ENCODE measurements at regions not wholly inside any gene's neighbourhood (a gene's known extent, or its start where the extent isn't known, plus 50 kb on each side); places are given as distances from the start of the nearest gene placed in this dataset.
"Not testable (repeated sequence)": the region's sequence is repeated elsewhere in the genome, so short reads cannot be mapped to it uniquely, and the experiment has no call there.

- peaks cover 44% of the 10 kb centered on the region for H3K9me3 Mint-ChIP-seq
- not testable (repeated sequence) for H3K4me3 Mint-ChIP-seq; H3K27ac Mint-ChIP-seq; H3K27me3 Mint-ChIP-seq (ENCODE audit: low read depth); H3K4me1 Mint-ChIP-seq (ENCODE audit: low read depth); DNase-seq (ENCODE audit: low spot score); H3K36me3 Mint-ChIP-seq (ENCODE audit: low read depth)
These were observed 228.3 kb downstream of the BTBD3 start for GRCh38 chr20:12145951-12146350.

- DNase-seq (ENCODE audit: low spot score) = no peak
- no peaks in the 10 kb centered on the region for H3K4me1 Mint-ChIP-seq (ENCODE audit: low read depth)
- no peak overlapping the region for H3K4me3 Mint-ChIP-seq
- peaks cover 34% of the 10 kb centered on the region for H3K9me3 Mint-ChIP-seq
- no peaks in the 10 kb centered on the region for H3K27me3 Mint-ChIP-seq (ENCODE audit: low read depth)
- H3K27ac Mint-ChIP-seq = no peak overlapping the region
- no peaks in the 10 kb centered on the region for H3K36me3 Mint-ChIP-seq (ENCODE audit: low read depth)
These were observed 235.3 kb downstream of the BTBD3 start for GRCh38 chr20:12152996-12153395.

- no peak overlapping the region for H3K27ac Mint-ChIP-seq
- H3K36me3 Mint-ChIP-seq (ENCODE audit: low read depth) = no peaks in the 10 kb centered on the region
- H3K27me3 Mint-ChIP-seq (ENCODE audit: low read depth) = no peaks in the 10 kb centered on the region
- no peaks in the 10 kb centered on the region for H3K4me1 Mint-ChIP-seq (ENCODE audit: low read depth)
- no peak for DNase-seq (ENCODE audit: low spot score)
- H3K4me3 Mint-ChIP-seq = no peak overlapping the region
- peaks cover 32% of the 10 kb centered on the region for H3K9me3 Mint-ChIP-seq
These were observed 235.9 kb downstream of the BTBD3 start for GRCh38 chr20:12153628-12154027.

GRCh38 chr20:12156252-12156651 lies 238.6 kb downstream of the BTBD3 start:
- no peaks in the 10 kb centered on the region for H3K27me3 Mint-ChIP-seq (ENCODE audit: low read depth)
- no peak overlapping the region for H3K27ac Mint-ChIP-seq
- no peaks in the 10 kb centered on the region for H3K36me3 Mint-ChIP-seq (ENCODE audit: low read depth)
- no peak overlapping the region for H3K4me3 Mint-ChIP-seq
- no peak for DNase-seq (ENCODE audit: low spot score)
- H3K4me1 Mint-ChIP-seq (ENCODE audit: low read depth) = no peaks in the 10 kb centered on the region
- peaks cover 34% of the 10 kb centered on the region for H3K9me3 Mint-ChIP-seq

- Mint-ChIP-seq H3K4me1 (ENCODE audit: low read depth) (no peaks in the 10 kb centered on the region), H3K36me3 (ENCODE audit: low read depth) (no peaks in the 10 kb centered on the region), H3K27me3 (ENCODE audit: low read depth) (no peaks in the 10 kb centered on the region), H3K4me3 (no peak overlapping the region), H3K9me3 (peaks cover 32% of the 10 kb centered on the region), H3K27ac (no peak overlapping the region)
- DNase-seq (ENCODE audit: low spot score) = no peak
These were observed 241.6 kb downstream of the BTBD3 start for GRCh38 chr20:12159261-12159660.

- Mint-ChIP-seq H3K27me3 (ENCODE audit: low read depth) (no peaks in the 10 kb centered on the region), H3K4me3 (no peak overlapping the region), H3K27ac (no peak overlapping the region), H3K4me1 (ENCODE audit: low read depth) (no peaks in the 10 kb centered on the region), H3K36me3 (ENCODE audit: low read depth) (no peaks in the 10 kb centered on the region), H3K9me3 (peaks cover 24% of the 10 kb centered on the region)
- no peak for DNase-seq (ENCODE audit: low spot score)
These were observed 244.0 kb downstream of the BTBD3 start for GRCh38 chr20:12161734-12162133.

GRCh38 chr20:12166053-12166717 lies 248.5 kb downstream of the BTBD3 start:
- no peak overlapping the region for H3K4me3 Mint-ChIP-seq
- no peak for DNase-seq (ENCODE audit: low spot score)
- no peaks in the 10 kb centered on the region for H3K36me3 Mint-ChIP-seq (ENCODE audit: low read depth)
- no peaks in the 10 kb centered on the region for H3K27me3 Mint-ChIP-seq (ENCODE audit: low read depth)
- peaks cover 34% of the 10 kb centered on the region for H3K9me3 Mint-ChIP-seq
- no peak overlapping the region for H3K27ac Mint-ChIP-seq
- H3K4me1 Mint-ChIP-seq (ENCODE audit: low read depth) = no peaks in the 10 kb centered on the region

- Mint-ChIP-seq H3K9me3 (peaks cover 35% of the 10 kb centered on the region), H3K36me3 (ENCODE audit: low read depth) (no peaks in the 10 kb centered on the region), H3K4me1 (ENCODE audit: low read depth) (no peaks in the 10 kb centered on the region), H3K27ac (no peak overlapping the region), H3K27me3 (ENCODE audit: low read depth) (no peaks in the 10 kb centered on the region), H3K4me3 (no peak overlapping the region)
- DNase-seq (ENCODE audit: low spot score) = no peak
These were observed 252.7 kb downstream of the BTBD3 start for GRCh38 chr20:12170406-12170805.

GRCh38 chr20:12171923-12172524 lies 254.3 kb downstream of the BTBD3 start:
- no peak overlapping the region for H3K4me3 Mint-ChIP-seq
- H3K9me3 Mint-ChIP-seq = peaks cover 27% of the 10 kb centered on the region
- no peak overlapping the region for H3K27ac Mint-ChIP-seq
- H3K4me1 Mint-ChIP-seq (ENCODE audit: low read depth) = no peaks in the 10 kb centered on the region
- no peaks in the 10 kb centered on the region for H3K27me3 Mint-ChIP-seq (ENCODE audit: low read depth)
- no peak for DNase-seq (ENCODE audit: low spot score)
- H3K36me3 Mint-ChIP-seq (ENCODE audit: low read depth) = no peaks in the 10 kb centered on the region

GRCh38 chr20:12173347-12174012 lies 255.8 kb downstream of the BTBD3 start:
- H3K9me3 Mint-ChIP-seq = peaks cover 14% of the 10 kb centered on the region
- H3K27ac Mint-ChIP-seq = no peak overlapping the region
- no peaks in the 10 kb centered on the region for H3K4me1 Mint-ChIP-seq (ENCODE audit: low read depth)
- no peak for DNase-seq (ENCODE audit: low spot score)
- no peaks in the 10 kb centered on the region for H3K36me3 Mint-ChIP-seq (ENCODE audit: low read depth)
- no peaks in the 10 kb centered on the region for H3K27me3 Mint-ChIP-seq (ENCODE audit: low read depth)
- H3K4me3 Mint-ChIP-seq = no peak overlapping the region

GRCh38 chr20:12175538-12175937 lies 257.8 kb downstream of the BTBD3 start:
- H3K4me1 Mint-ChIP-seq (ENCODE audit: low read depth) = no peaks in the 10 kb centered on the region
- DNase-seq (ENCODE audit: low spot score) = no peak
- H3K4me3 Mint-ChIP-seq = no peak overlapping the region
- peaks cover 8% of the 10 kb centered on the region for H3K9me3 Mint-ChIP-seq
- no peaks in the 10 kb centered on the region for H3K36me3 Mint-ChIP-seq (ENCODE audit: low read depth)
- H3K27me3 Mint-ChIP-seq (ENCODE audit: low read depth) = no peaks in the 10 kb centered on the region
- no peak overlapping the region for H3K27ac Mint-ChIP-seq

- Mint-ChIP-seq H3K9me3 (peaks cover 3% of the 10 kb centered on the region), H3K4me3 (no peak overlapping the region), H3K27me3 (ENCODE audit: low read depth) (no peaks in the 10 kb centered on the region), H3K4me1 (ENCODE audit: low read depth) (no peaks in the 10 kb centered on the region), H3K27ac (no peak overlapping the region), H3K36me3 (ENCODE audit: low read depth) (no peaks in the 10 kb centered on the region)
- no peak for DNase-seq (ENCODE audit: low spot score)
These were observed 260.1 kb downstream of the BTBD3 start for GRCh38 chr20:12177657-12178293.

GRCh38 chr20:12179692-12180091 lies 262.0 kb downstream of the BTBD3 start:
- H3K4me3 Mint-ChIP-seq = no peak overlapping the region
- DNase-seq (ENCODE audit: low spot score) = no peak
- H3K4me1 Mint-ChIP-seq (ENCODE audit: low read depth) = no peaks in the 10 kb centered on the region
- H3K36me3 Mint-ChIP-seq (ENCODE audit: low read depth) = no peaks in the 10 kb centered on the region
- no peak overlapping the region for H3K27ac Mint-ChIP-seq
- H3K9me3 Mint-ChIP-seq = no peaks in the 10 kb centered on the region
- H3K27me3 Mint-ChIP-seq (ENCODE audit: low read depth) = no peaks in the 10 kb centered on the region

GRCh38 chr20:12180107-12180661 lies 262.5 kb downstream of the BTBD3 start:
- Mint-ChIP-seq H3K27ac (no peak overlapping the region), H3K27me3 (ENCODE audit: low read depth) (no peaks in the 10 kb centered on the region), H3K4me1 (ENCODE audit: low read depth) (no peaks in the 10 kb centered on the region), H3K9me3 (no peaks in the 10 kb centered on the region), H3K4me3 (no peak overlapping the region), H3K36me3 (ENCODE audit: low read depth) (no peaks in the 10 kb centered on the region)
- no peak for DNase-seq (ENCODE audit: low spot score)
